ENCODE measurements at regions not wholly inside any gene's neighbourhood (a gene's known extent, or its start where the extent isn't known, plus 50 kb on each side); places are given as distances from the start of the nearest gene placed in this dataset.

- Histone ChIP-seq H3K27me3 (ENCODE audit: insufficient read depth) (no peaks in the 10 kb centered on the region; the same call in 1 of the 2 replicates), H3K9me3 (no peaks in the 10 kb centered on the region), H3K4me2 (no peak overlapping the region), H3F3A (replicated peaks; ENCODE audit: insufficient read depth) (no peaks in the 10 kb centered on the region), H3K36me3 (replicated peaks in 1 of 2; ENCODE audit: control insufficient read depth in 1 of 2, insufficient read depth in 2 of 2, low read length in 1 of 2) (no peaks in the 10 kb centered on the region), H3K27ac (ENCODE audit: low read depth in 2 of 2, low read length in 1 of 2) (no peak overlapping the region), H4K20me1 (ENCODE audit: insufficient read depth) (no peaks in the 10 kb centered on the region), H3K9ac (no peak overlapping the region), H3K4me3 (ENCODE audit: low read depth in 2 of 2, low read length in 1 of 2) (no peak overlapping the region), H3K4me1 (ENCODE audit: control insufficient read depth in 1 of 2, insufficient read depth in 2 of 2, low read depth in 1 of 2, low read length in 1 of 2) (no peaks in the 10 kb centered on the region; a peak in 1 of 4 replicates), H3K79me2 (ENCODE audit: insufficient read depth) (no peaks in the 10 kb centered on the region), H3K9me2 (no peaks in the 10 kb centered on the region), H2AFZ (ENCODE audit: low read depth) (no peak overlapping the region)
- DNase-seq: no peak
- ChIA-PET POLR2A (no interaction called here), CTCF (interaction anchor here (0.8 kb wide), 1 partner anchor 22 kb away, joined by 4 read pairs; no protein-coding TSS in a partner anchor)
- TF ChIP-seq EP300 (IDR thresholded peaks at IDR 0.05; ENCODE audit: borderline replicate concordance in 1 of 2, low read depth in 1 of 2, low read length in 1 of 2): no peak
- no peak for TF ChIP-seq POLR2AphosphoS5 (IDR thresholded peaks at IDR 0.05; ENCODE audit: low read depth, low read length)
- TF ChIP-seq IRF3 (IDR thresholded peaks at IDR 0.05; ENCODE audit: low read depth, low read length): no peak
- no peak for TF ChIP-seq SIN3A (IDR thresholded peaks at IDR 0.05; ENCODE audit: borderline replicate concordance, low read depth, low read length)
- TF ChIP-seq RXRA (IDR thresholded peaks at IDR 0.05; ENCODE audit: borderline replicate concordance, low read depth): no peak
- WGBS (ENCODE audit: low lambda C conversion rate): 57% methylated on average over 7 of the region's 7 CpGs
Measured at GRCh38 chr15:85880501-85881190, 85.9 kb upstream of the KLHL25 start.

GRCh38 chr15:85886309-85886811, 91.6 kb upstream of the KLHL25 start:
- Histone ChIP-seq H2AFZ (ENCODE audit: low read depth) (no peak overlapping the region), H4K20me1 (ENCODE audit: insufficient read depth) (no peaks in the 10 kb centered on the region), H3K36me3 (replicated peaks in 1 of 2; ENCODE audit: control insufficient read depth in 1 of 2, insufficient read depth in 2 of 2, low read length in 1 of 2) (no peaks in the 10 kb centered on the region), H3K9me2 (no peaks in the 10 kb centered on the region), H3K4me3 (ENCODE audit: low read depth in 2 of 2, low read length in 1 of 2) (no peak overlapping the region), H3K4me2 (no peak overlapping the region), H3K9me3 (no peaks in the 10 kb centered on the region), H3F3A (replicated peaks; ENCODE audit: insufficient read depth) (no peaks in the 10 kb centered on the region), H3K27ac (ENCODE audit: low read depth in 2 of 2, low read length in 1 of 2) (no peak overlapping the region), H3K9ac (no peak overlapping the region), H3K79me2 (ENCODE audit: insufficient read depth) (no peaks in the 10 kb centered on the region), H3K4me1 (ENCODE audit: control insufficient read depth in 1 of 2, insufficient read depth in 2 of 2, low read depth in 1 of 2, low read length in 1 of 2) (no peaks in the 10 kb centered on the region), H3K27me3 (ENCODE audit: insufficient read depth) (peaks cover 6% of the 10 kb centered on the region; the same call in 1 of the 2 replicates)
- no peak for DNase-seq
- ChIA-PET CTCF (interaction anchor here (0.7 to 1.0 kb wide), 2 partner anchors 21 to 28 kb away, joined by 4 to 5 read pairs; no protein-coding TSS in a partner anchor), POLR2A (no interaction called here)
- TF ChIP-seq PBX3 (IDR thresholded peaks at IDR 0.05) (no peak), ZBTB33 (IDR thresholded peaks at IDR 0.05; ENCODE audit: borderline replicate concordance, low read depth) (no peak), FOXM1 (IDR thresholded peaks at IDR 0.05; ENCODE audit: low read depth) (no peak), USF1 (IDR thresholded peaks at IDR 0.05; ENCODE audit: borderline replicate concordance, low read depth) (no peak), SMC3 (IDR thresholded peaks at IDR 0.05; ENCODE audit: low read depth, low read length) (no peak), GATA2 (CRISPR knock-in tag; IDR thresholded peaks at IDR 0.05) (no peak), RAD21 (IDR thresholded peaks at IDR 0.05; ENCODE audit: low read length) (no peak), RFX5 (IDR thresholded peaks at IDR 0.05; ENCODE audit: low read length) (no peak), SIN3A (IDR thresholded peaks at IDR 0.05; ENCODE audit: borderline replicate concordance, low read depth, low read length) (no peak), RCOR1 (IDR thresholded peaks at IDR 0.05; ENCODE audit: low read length) (no peak), GABPA (IDR thresholded peaks at IDR 0.05; ENCODE audit: low read depth) (no peak), POLR2AphosphoS5 (IDR thresholded peaks at IDR 0.05; ENCODE audit: low read depth, low read length) (no peak)
- 27% methylated on average over 8 of the region's 8 CpGs for WGBS (ENCODE audit: low lambda C conversion rate)

All from SK-N-SH (cell line).